ENCODE measurements at regions not wholly inside any gene's neighbourhood (a gene's known extent, or its start where the extent isn't known, plus 50 kb on each side); places are given as distances from the start of the nearest gene placed in this dataset.
A peak's percentile ranks its signal among the peaks of the same experiment; 100 is the strongest.

DNA sequence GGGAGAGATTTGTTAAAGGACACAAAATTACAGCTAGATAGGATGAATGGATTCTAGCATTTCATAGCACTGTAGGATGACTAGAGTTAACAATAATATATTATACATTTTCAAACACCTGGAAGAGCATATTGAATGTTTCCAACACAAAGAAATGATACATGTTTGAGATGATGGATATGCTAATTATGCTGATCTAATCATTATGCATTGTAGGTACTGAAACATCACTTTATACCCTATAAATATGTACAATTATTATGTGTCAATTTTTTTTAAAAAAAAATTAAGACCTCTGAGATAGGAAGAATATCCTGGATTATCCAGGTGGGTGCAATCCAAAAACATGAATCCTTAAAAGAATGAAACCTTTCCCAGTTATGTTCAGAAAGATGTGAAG lies 100.3 kb upstream of the CPNE8 start:
- TF ChIP-seq, protein P1, sequence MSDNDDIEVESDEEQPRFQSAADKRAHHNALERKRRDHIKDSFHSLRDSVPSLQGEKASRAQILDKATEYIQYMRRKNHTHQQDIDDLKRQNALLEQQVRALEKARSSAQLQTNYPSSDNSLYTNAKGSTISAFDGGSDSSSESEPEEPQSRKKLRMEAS (IDR thresholded peaks at IDR 0.05), result no peak
- TF ChIP-seq CREB1 (IDR thresholded peaks at IDR 0.05; ENCODE audit: low read depth), result no peak
- TF ChIP-seq REST (IDR thresholded peaks at IDR 0.05; ENCODE audit: low read depth), result no peak
- no peak for TF ChIP-seq YY1 (IDR thresholded peaks at IDR 0.05; ENCODE audit: low read depth)
- TF ChIP-seq EGR1 (IDR thresholded peaks at IDR 0.05), result no peak
- TF ChIP-seq TAF1 (IDR thresholded peaks at IDR 0.05; ENCODE audit: low read depth), result no peak
- TF ChIP-seq FOXM1 (IDR thresholded peaks at IDR 0.05; ENCODE audit: borderline replicate concordance, low read depth), result no peak
- no peak for TF ChIP-seq CEBPB (IDR thresholded peaks at IDR 0.05)
- TF ChIP-seq ZBTB7A (IDR thresholded peaks at IDR 0.05; ENCODE audit: low read depth), result no peak
- no peak for TF ChIP-seq RAD21 (IDR thresholded peaks at IDR 0.05; ENCODE audit: low read depth)
- TF ChIP-seq EP300 (IDR thresholded peaks at IDR 0.05; ENCODE audit: borderline replicate concordance), result no peak
- TF ChIP-seq, protein P2, sequence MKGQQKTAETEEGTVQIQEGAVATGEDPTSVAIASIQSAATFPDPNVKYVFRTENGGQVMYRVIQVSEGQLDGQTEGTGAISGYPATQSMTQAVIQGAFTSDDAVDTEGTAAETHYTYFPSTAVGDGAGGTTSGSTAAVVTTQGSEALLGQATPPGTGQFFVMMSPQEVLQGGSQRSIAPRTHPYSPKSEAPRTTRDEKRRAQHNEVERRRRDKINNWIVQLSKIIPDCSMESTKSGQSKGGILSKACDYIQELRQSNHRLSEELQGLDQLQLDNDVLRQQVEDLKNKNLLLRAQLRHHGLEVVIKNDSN (IDR thresholded peaks at IDR 0.05), result no peak
- no peak for TF ChIP-seq TEAD4 (IDR thresholded peaks at IDR 0.05)
- TF ChIP-seq TCF12 (IDR thresholded peaks at IDR 0.05; ENCODE audit: low read depth), result no peak

- no peak for TF ChIP-seq TCF12 (IDR thresholded peaks at IDR 0.05; ENCODE audit: low read depth)
- TF ChIP-seq EP300 (IDR thresholded peaks at IDR 0.05; ENCODE audit: borderline replicate concordance), result no peak
- no peak for TF ChIP-seq RAD21 (IDR thresholded peaks at IDR 0.05; ENCODE audit: low read depth)
- TF ChIP-seq CREB1 (IDR thresholded peaks at IDR 0.05; ENCODE audit: low read depth), result no peak
- no peak for TF ChIP-seq YY1 (IDR thresholded peaks at IDR 0.05; ENCODE audit: low read depth)
- no peak for TF ChIP-seq TEAD4 (IDR thresholded peaks at IDR 0.05)
- TF ChIP-seq FOXM1 (IDR thresholded peaks at IDR 0.05; ENCODE audit: borderline replicate concordance, low read depth), result no peak
- TF ChIP-seq REST (IDR thresholded peaks at IDR 0.05; ENCODE audit: low read depth), result no peak
- no peak for TF ChIP-seq ZBTB7A (IDR thresholded peaks at IDR 0.05; ENCODE audit: low read depth)
- TF ChIP-seq, protein P1 (IDR thresholded peaks at IDR 0.05), result no peak
- TF ChIP-seq CEBPB (IDR thresholded peaks at IDR 0.05), result no peak
- TF ChIP-seq, protein P2 (IDR thresholded peaks at IDR 0.05), result no peak
- no peak for TF ChIP-seq EGR1 (IDR thresholded peaks at IDR 0.05)
- TF ChIP-seq NFIC (IDR thresholded peaks at IDR 0.05), result no peak
- no peak for TF ChIP-seq TAF1 (IDR thresholded peaks at IDR 0.05; ENCODE audit: low read depth)
These were observed 98.3 kb upstream of the CPNE8 start for GRCh38 chr12:39003541-39004155.

DNA sequence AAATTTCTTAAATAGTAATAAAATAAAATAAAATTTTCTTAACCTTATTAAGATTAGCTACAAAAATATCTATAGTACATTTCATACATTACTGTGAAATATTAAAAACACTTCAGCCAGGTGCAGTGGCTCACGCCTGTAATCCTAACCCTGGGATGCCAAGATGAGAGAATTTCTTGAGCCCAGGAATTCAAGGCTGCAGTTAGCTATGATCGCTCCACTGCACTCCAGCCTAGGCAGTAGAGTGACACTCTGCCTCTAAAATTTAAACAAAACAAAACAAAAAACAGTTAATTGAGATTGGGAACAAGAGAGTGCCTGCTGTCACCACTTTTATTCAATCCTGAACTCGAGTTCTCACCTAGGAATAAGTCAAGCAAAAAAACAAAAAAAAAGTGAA lies 95.0 kb upstream of the CPNE8 start:
- peak; percentile 54; the same call in 1 of the 2 replicates for TF ChIP-seq EP300 (IDR thresholded peaks at IDR 0.05; ENCODE audit: borderline replicate concordance)
- no peak for TF ChIP-seq TAF1 (IDR thresholded peaks at IDR 0.05; ENCODE audit: low read depth)
- no peak for TF ChIP-seq CEBPB (IDR thresholded peaks at IDR 0.05)
- TF ChIP-seq NFIC (IDR thresholded peaks at IDR 0.05), result peak; percentile 24; the same call in 1 of the 2 replicates
- peak; percentile 59; the same call in 1 of the 2 replicates for TF ChIP-seq TCF12 (IDR thresholded peaks at IDR 0.05; ENCODE audit: low read depth)
- TF ChIP-seq EGR1 (IDR thresholded peaks at IDR 0.05), result no peak
- no peak for TF ChIP-seq YY1 (IDR thresholded peaks at IDR 0.05; ENCODE audit: low read depth)
- no peak for TF ChIP-seq CREB1 (IDR thresholded peaks at IDR 0.05; ENCODE audit: low read depth)
- TF ChIP-seq FOXM1 (IDR thresholded peaks at IDR 0.05; ENCODE audit: borderline replicate concordance, low read depth), result peak; percentile 22; the same call in 1 of the 2 replicates
- peak; percentile 82 for TF ChIP-seq TEAD4 (IDR thresholded peaks at IDR 0.05)
- no peak for TF ChIP-seq REST (IDR thresholded peaks at IDR 0.05; ENCODE audit: low read depth)
- TF ChIP-seq, protein P2 (IDR thresholded peaks at IDR 0.05), result 0 out of 2 replicates have a peak, but pooled peaks have one; percentile 7
